ENCODE measurements at regions not wholly inside any gene's neighbourhood (a gene's known extent, or its start where the extent isn't known, plus 50 kb on each side); places are given as distances from the start of the nearest gene placed in this dataset.
A peak's percentile ranks its signal among the peaks of the same experiment; 100 is the strongest.
"Not testable (repeated sequence)": the region's sequence is repeated elsewhere in the genome, so short reads cannot be mapped to it uniquely, and the experiment has no call there.

- DNase-seq (no peak), ATAC-seq (no peak)
- H3K4me3 ChIP-seq, result no peak overlapping the region
- no peaks in the 10 kb centered on the region for H3K9me3 ChIP-seq
- 41 to 64% methylated on average over 1 of the region's 1 CpG for WGBS, 2 donors
- H3K36me3 ChIP-seq (replicated peaks in 1 of 2; ENCODE audit: insufficient read depth in 1 of 2, low read depth in 2 of 2), result no peaks in the 10 kb centered on the region
- intact Hi-C loops (cut with DNase I), result no loop called here
- H3K27ac ChIP-seq, result no peak overlapping the region
- H3K4me1 ChIP-seq, result no peaks in the 10 kb centered on the region
- no peak for TF ChIP-seq CTCF (IDR thresholded peaks at IDR 0.05)
- no peak for TF ChIP-seq POLR2A (IDR thresholded peaks at IDR 0.05)
- no peaks in the 10 kb centered on the region for H3K27me3 ChIP-seq
These were observed 661.6 kb upstream of the CBLB start for GRCh38 chr3:106530367-106530766.

- H3K4me3 ChIP-seq, DNase-seq: not testable (repeated sequence)
- WGBS, 2 donors, result 50 to 66% methylated on average over 5 of the region's 5 CpGs
These were observed 663.0 kb upstream of the CBLB start for GRCh38 chr3:106531771-106532329.

GRCh38 chr3:106533093-106533787 is 664.4 kb upstream of the CBLB start:
- WGBS, 2 donors, result 49 to 56% methylated on average over 5 of the region's 5 CpGs
- H3K27ac ChIP-seq, result no peak overlapping the region
- ATAC-seq, result no peak

More at GRCh38 chr3:106531771-106532329, 663.0 kb upstream of the CBLB start:
- H3K9me3 ChIP-seq; H3K36me3 ChIP-seq (replicated peaks in 1 of 2; ENCODE audit: insufficient read depth in 1 of 2, low read depth in 2 of 2); H3K4me1 ChIP-seq; ATAC-seq; H3K27me3 ChIP-seq; H3K27ac ChIP-seq; intact Hi-C loops (cut with DNase I): not testable (repeated sequence)

GRCh38 chr3:106533788-106534160 is 665.0 kb upstream of the CBLB start:
- intact Hi-C loops (cut with DNase I), result no loop called here
- ATAC-seq (no peak), DNase-seq (no peak)
- Histone ChIP-seq H3K4me3 (no peak overlapping the region), H3K27ac (no peak overlapping the region), H3K9me3 (no peaks in the 10 kb centered on the region), H3K4me1 (no peaks in the 10 kb centered on the region), H3K27me3 (no peaks in the 10 kb centered on the region), H3K36me3 (replicated peaks in 1 of 2; ENCODE audit: insufficient read depth in 1 of 2, low read depth in 2 of 2) (no peaks in the 10 kb centered on the region)
- TF ChIP-seq CTCF (IDR thresholded peaks at IDR 0.05) (no peak), POLR2A (IDR thresholded peaks at IDR 0.05) (no peak)

More at GRCh38 chr3:106533093-106533787, 664.4 kb upstream of the CBLB start:
- H3K27me3 ChIP-seq, result no peaks in the 10 kb centered on the region
- intact Hi-C loops (cut with DNase I), result no loop called here
- TF ChIP-seq CTCF (IDR thresholded peaks at IDR 0.05) (no peak), POLR2A (IDR thresholded peaks at IDR 0.05) (no peak)
- H3K9me3 ChIP-seq, result no peaks in the 10 kb centered on the region
- H3K36me3 ChIP-seq (replicated peaks in 1 of 2; ENCODE audit: insufficient read depth in 1 of 2, low read depth in 2 of 2), result no peaks in the 10 kb centered on the region
- no peak for DNase-seq
- no peaks in the 10 kb centered on the region for H3K4me1 ChIP-seq
- no peak overlapping the region for H3K4me3 ChIP-seq

- no peak for TF ChIP-seq POLR2A (IDR thresholded peaks at IDR 0.05)
- no peak for TF ChIP-seq CTCF (IDR thresholded peaks at IDR 0.05)
These were observed 665.4 kb upstream of the CBLB start for GRCh38 chr3:106534206-106534605.

More at GRCh38 chr3:106534206-106534605, 665.4 kb upstream of the CBLB start:
- H3K36me3 ChIP-seq (replicated peaks in 1 of 2; ENCODE audit: insufficient read depth in 1 of 2, low read depth in 2 of 2), result no peaks in the 10 kb centered on the region
- intact Hi-C loops (cut with DNase I), result no loop called here
- DNase-seq, result peak in 1 of 4 donors; percentile 2
- H3K27me3 ChIP-seq, result no peaks in the 10 kb centered on the region
- H3K4me1 ChIP-seq, result no peaks in the 10 kb centered on the region
- 69 to 84% methylated on average over 8 to 9 of the region's 9 CpGs for WGBS, 2 donors
- no peak overlapping the region for H3K4me3 ChIP-seq
- no peak overlapping the region for H3K27ac ChIP-seq
- H3K9me3 ChIP-seq, result no peaks in the 10 kb centered on the region
- no peak for ATAC-seq

All from body of pancreas (tissue), 4 donors.